ENCODE measurements at regions not wholly inside any gene's neighbourhood (a gene's known extent, or its start where the extent isn't known, plus 50 kb on each side); places are given as distances from the start of the nearest gene placed in this dataset.
"Not testable (repeated sequence)": the region's sequence is repeated elsewhere in the genome, so short reads cannot be mapped to it uniquely, and the experiment has no call there.

GRCh38 chr5:174555726-174556125 is 168.7 kb upstream of the MSX2 start:
- no peak for DNase-seq (ENCODE audit: low read depth)

DNA sequence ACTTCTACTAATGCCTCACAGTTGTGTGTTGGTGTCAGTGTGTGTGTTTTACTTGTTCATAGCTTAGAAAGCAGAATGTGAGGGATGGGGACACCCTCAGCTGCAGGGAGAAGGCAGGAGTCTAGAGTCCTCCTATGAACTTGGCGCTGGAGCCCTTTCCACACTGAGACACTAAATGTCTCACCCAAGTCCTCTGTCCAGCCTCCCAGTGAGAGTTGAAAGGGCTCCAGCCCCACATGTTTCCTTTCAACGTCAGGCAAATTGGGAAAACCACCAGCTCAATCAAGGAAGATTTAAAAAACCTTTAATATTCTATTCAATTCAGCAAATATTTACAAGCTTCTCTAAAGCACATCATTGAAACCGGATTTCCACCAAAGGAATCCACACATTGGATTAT is 167.6 kb upstream of the MSX2 start:
- DNase-seq (ENCODE audit: low read depth): no peak

DNA sequence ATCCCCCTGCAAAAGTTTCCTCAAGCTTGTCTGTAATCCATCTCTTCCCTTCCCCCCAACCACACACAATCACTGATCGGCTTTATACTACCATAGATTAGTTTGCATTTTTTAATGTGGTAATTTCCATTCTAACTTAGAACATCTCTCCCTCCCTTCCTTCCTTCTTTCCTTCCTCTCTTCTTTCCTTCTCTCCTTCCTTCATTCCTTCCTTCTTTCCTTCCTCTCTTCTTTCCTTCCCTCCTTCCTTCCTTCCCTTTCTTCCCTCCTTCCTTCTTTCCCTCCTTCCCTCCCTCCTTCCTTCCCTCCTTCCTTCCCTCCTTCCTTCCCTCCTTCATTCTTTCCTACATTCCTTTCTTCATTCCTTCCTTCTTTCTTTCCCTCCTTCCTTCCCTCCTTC is 166.2 kb upstream of the MSX2 start:
- no peak for DNase-seq (ENCODE audit: low read depth)

- peak; percentile 21 for DNase-seq (ENCODE audit: low read depth)
Observed at GRCh38 chr5:174559141-174559540, 165.2 kb upstream of the MSX2 start.

GRCh38 chr5:174559566-174560090 is 164.8 kb upstream of the MSX2 start:
- no peak for DNase-seq (ENCODE audit: low read depth)

- DNase-seq (ENCODE audit: low read depth): peak; percentile 18
Observed at GRCh38 chr5:174560861-174561260, 163.5 kb upstream of the MSX2 start.

- not testable (repeated sequence) for DNase-seq (ENCODE audit: low read depth)
Observed at GRCh38 chr5:174563040-174563439, 161.3 kb upstream of the MSX2 start.

GRCh38 chr5:174563899-174564298 is 160.5 kb upstream of the MSX2 start:
- peak; percentile 15 for DNase-seq (ENCODE audit: low read depth)

DNA sequence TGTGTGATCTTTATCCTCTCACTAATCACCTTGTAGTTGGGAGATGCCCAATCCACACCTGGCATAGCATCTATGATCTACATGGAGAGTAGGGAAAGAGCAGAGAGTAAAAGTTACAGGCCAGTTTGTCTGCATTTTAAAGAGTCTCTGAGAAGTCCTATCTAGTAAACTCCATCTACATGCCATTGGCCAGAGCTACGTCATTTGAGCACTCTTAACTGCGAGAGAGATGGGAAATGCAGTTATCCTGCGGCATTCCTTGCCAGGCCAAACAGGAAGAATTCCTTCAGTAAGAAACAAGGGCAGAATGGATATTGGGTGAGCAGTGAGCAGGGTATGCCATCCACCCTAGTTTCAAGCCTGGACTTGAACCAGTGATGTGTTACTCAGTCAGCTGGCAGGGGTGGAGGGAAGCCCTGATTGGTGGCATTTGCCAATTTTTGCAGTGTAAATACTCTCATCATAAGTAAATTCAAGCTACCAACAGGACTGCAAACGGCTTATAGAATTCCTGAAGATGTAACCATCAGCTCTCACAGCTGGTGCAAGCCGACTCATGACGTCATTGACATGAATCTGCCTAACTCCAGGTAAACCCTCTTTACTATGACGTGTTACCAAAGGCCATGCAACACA is 156.8 kb upstream of the MSX2 start:
- DNase-seq (ENCODE audit: low read depth): no peak

DNA sequence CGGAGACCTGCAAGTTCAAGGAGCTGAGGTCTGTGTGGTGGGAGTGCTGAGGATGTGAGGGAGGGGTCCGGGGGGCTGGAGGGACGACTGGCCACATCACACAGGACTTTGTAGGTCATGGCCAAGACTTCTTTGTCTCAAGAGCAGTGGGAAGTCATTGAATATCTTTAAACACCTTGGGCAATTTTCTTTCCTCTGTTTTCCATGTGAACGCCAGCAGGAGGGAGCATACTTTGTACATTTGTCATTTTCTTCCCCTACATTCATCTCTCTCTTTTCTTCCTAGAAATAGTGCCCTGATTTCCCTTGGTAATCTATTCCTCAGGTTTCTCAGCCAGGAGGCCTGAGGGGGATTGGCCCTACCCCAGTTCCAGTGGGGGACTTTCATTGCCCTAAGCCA is 153.7 kb upstream of the MSX2 start:
- no peak for DNase-seq (ENCODE audit: low read depth)

GRCh38 chr5:174571662-174572397 is 152.6 kb upstream of the MSX2 start:
- DNase-seq (ENCODE audit: low read depth): peak; percentile 78

DNA sequence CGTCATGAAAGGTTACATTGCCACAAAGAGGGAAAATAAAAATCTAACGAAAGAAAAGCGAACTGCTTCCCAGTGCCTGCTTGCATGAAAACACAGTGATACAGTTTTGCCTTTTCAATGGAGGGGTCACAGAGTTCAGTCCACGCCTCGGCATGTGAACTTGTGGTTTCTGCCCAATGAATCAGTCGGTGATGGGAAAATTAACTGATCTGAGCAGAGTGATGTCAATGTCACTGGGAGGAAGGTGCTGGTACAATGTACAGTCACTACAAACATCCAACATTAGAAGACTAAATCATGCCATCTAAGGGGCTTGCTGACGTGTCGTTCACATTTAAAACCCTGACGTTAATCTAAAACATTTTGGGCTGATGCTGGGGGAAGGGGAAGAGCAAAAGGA is 151.8 kb upstream of the MSX2 start:
- no peak for DNase-seq (ENCODE audit: low read depth)

GRCh38 chr5:174573221-174573994 is 151.0 kb upstream of the MSX2 start:
- DNase-seq (ENCODE audit: low read depth): no peak

- DNase-seq (ENCODE audit: low read depth): no peak
Observed at GRCh38 chr5:174575043-174575442, 149.3 kb upstream of the MSX2 start.

DNA sequence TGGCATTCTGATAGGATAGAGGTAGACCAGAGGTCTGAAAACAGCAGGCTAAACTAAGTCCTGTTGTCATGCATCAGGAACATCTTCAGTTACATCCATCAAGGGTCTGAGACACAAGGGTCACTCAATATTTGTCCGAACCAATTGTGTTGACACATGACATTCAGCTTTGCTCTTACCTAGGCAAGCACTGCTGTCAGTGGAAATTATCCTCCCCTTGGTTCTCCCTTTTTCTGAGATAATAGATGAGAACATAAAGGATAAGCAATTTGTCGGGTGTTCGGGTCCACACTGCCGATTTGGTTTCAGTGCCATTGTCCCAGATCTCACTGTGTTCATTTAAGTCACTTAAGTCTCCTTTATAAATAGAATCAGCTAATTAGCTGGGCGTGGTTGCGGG is 148.3 kb upstream of the MSX2 start:
- no peak for DNase-seq (ENCODE audit: low read depth)

GRCh38 chr5:174581479-174581878 is 142.9 kb upstream of the MSX2 start:
- no peak for DNase-seq (ENCODE audit: low read depth)

DNA sequence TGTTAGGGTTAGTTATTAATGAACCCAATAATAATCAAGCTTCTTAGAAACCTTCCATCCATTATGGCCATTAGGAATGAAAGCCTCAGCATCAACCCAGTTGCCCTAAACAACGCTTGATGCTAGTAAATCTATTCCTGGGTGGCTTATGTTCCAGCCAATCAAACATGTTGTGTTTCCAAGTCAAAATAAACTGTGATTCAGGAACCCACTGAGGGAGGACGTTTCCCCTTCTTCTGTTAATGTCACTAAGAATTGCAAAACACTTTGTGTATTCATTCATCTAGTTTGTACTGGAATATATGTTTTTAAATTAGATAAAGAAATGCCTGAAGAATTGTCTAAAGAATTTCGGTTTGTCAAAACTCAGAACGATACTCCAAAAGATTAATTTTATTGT is 142.5 kb upstream of the MSX2 start:
- no peak for DNase-seq (ENCODE audit: low read depth)

- DNase-seq (ENCODE audit: low read depth): no peak
Observed at GRCh38 chr5:174583071-174583470, 141.3 kb upstream of the MSX2 start.

DNA sequence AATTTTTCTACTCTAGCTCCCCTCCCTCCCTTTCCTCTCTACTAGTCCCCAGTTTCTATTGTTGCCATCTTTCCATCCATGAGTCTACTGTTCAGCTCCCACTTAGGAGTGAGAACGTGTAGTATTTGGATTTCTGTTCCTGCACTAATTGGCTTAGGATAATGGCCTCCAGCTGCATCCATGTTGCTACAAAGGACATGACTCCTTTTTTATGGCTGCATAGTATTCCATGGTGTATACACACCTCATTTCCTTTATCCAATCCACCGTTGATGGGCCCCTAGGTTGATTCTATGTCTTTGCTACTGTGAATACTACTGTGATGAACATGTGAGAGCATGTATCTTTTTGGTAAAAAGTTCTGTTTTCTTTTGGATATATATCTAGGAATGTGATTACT is 138.9 kb upstream of the MSX2 start:
- no peak for DNase-seq (ENCODE audit: low read depth)

- DNase-seq (ENCODE audit: low read depth): peak; percentile 24
Observed at GRCh38 chr5:174586163-174586562, 138.2 kb upstream of the MSX2 start.

DNA sequence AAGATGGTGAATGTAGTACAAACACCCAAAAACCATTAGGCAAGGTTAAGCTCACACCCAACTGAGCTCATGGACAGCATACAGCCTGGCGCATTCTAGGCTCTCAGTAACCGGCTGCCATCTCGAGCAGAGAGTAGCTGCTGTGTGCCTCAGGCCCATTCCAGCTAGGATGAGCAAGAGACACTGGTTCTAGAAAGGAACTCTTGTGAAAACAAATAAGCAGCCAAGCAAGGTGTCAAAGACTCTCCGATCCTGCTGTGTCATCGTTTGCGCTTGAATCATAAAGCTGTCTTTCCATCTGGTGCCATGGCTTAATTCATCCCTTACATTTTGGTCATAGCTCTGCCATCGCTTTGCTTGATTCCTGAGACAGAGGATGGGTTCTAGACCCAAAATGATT is 135.4 kb upstream of the MSX2 start:
- DNase-seq (ENCODE audit: low read depth): no peak

GRCh38 chr5:174589599-174589998 is 134.8 kb upstream of the MSX2 start:
- DNase-seq (ENCODE audit: low read depth): no peak

DNA sequence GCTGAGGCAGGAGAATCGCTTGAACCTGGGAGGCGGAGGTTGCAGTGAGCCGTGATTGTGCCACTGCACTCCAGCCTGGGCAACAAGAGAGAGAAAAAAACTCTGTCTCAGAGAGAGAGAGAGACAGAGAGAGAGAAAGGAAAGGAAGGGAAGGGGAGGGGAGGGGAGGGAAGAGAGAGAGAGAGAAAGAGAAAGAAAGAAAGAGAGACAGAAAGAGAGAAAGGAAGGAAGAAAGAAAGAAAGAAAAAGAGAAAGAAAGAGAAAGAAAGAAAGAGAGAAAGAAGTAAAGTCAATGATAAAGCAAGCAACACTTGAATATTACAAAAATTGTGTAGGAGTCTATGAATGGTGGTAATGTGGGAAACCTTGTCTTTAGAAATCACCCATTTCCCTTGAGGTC is 133.6 kb upstream of the MSX2 start:
- no peak for DNase-seq (ENCODE audit: low read depth)
